Type B pancreatic cell (in vitro differentiated cells): ENCODE measurements at regions not wholly inside any gene's neighbourhood (a gene's known extent, or its start where the extent isn't known, plus 50 kb on each side); places are given as distances from the start of the nearest gene placed in this dataset.

Source experiments
- DNase-seq: peaks from one replicate; pipeline ENCODE4 v3.0.0; 2021; ENCODE audit warnings: mixed read lengths; ENCODE audit not compliant: unreplicated experiment; ENCODE audit errors: extremely low spot score
- H3K27ac Mint-ChIP-seq: 2 replicates; pipeline ENCODE4 v1.8.0; 2021; ENCODE audit warnings: mild to moderate bottlenecking, mixed read lengths
- H3K27me3 Mint-ChIP-seq: 2 replicates; pipeline ENCODE4 v1.8.0; 2021; ENCODE audit warnings: mixed read lengths
- H3K36me3 Mint-ChIP-seq: 2 replicates; pipeline ENCODE4 v1.8.0; 2021; ENCODE audit warnings: mixed read lengths
- H3K4me1 Mint-ChIP-seq: one replicate; pipeline ENCODE4 v1.8.0; 2021; ENCODE audit warnings: mixed read lengths; ENCODE audit not compliant: unreplicated experiment
- H3K4me3 Mint-ChIP-seq: 2 replicates; pipeline ENCODE4 v1.8.0; 2021; ENCODE audit warnings: mild to moderate bottlenecking, mixed read lengths
- H3K9me3 Mint-ChIP-seq: 2 replicates; pipeline ENCODE4 v1.8.0; 2021; ENCODE audit warnings: mixed read lengths
- TF ChIP-seq, protein P1 (sequence below): fragments of 200-600 bp; sonication (generic); conservative IDR thresholded peaks from 2 replicates; pipeline ENCODE4 v1.5.0; 2021; ENCODE audit warnings: antibody characterized with exemption, mild to moderate bottlenecking

DNA sequence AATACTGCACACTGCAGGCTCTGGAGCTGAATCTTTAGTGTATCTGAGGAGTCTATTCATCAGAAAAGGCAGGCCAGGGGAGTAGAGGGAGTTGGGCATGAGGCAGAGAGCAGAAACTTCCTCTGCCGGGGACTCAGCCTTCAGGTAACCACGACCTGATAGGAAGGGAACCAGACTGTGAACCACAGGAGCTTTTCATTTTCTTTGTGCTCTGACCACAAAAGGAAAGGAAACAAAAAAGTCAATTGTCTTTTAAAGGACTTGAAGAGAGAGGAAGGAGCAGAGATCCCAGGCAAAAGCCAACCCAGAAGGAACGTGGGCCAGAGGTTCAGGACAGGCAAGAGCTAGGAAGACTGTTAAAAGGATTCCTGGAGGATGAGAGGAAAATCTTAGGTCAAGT is 573.3 kb downstream of the EPHB1 start:
- TF ChIP-seq, protein P1, sequence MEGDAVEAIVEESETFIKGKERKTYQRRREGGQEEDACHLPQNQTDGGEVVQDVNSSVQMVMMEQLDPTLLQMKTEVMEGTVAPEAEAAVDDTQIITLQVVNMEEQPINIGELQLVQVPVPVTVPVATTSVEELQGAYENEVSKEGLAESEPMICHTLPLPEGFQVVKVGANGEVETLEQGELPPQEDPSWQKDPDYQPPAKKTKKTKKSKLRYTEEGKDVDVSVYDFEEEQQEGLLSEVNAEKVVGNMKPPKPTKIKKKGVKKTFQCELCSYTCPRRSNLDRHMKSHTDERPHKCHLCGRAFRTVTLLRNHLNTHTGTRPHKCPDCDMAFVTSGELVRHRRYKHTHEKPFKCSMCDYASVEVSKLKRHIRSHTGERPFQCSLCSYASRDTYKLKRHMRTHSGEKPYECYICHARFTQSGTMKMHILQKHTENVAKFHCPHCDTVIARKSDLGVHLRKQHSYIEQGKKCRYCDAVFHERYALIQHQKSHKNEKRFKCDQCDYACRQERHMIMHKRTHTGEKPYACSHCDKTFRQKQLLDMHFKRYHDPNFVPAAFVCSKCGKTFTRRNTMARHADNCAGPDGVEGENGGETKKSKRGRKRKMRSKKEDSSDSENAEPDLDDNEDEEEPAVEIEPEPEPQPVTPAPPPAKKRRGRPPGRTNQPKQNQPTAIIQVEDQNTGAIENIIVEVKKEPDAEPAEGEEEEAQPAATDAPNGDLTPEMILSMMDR = no peak
- no peak overlapping the region for H3K27ac Mint-ChIP-seq
- H3K9me3 Mint-ChIP-seq = no peaks in the 10 kb centered on the region
- H3K36me3 Mint-ChIP-seq = no peaks in the 10 kb centered on the region
- no peak overlapping the region for H3K4me3 Mint-ChIP-seq
- DNase-seq = no peak
- no peaks in the 10 kb centered on the region for H3K4me1 Mint-ChIP-seq
- H3K27me3 Mint-ChIP-seq = peaks cover 3% of the 10 kb centered on the region

DNA sequence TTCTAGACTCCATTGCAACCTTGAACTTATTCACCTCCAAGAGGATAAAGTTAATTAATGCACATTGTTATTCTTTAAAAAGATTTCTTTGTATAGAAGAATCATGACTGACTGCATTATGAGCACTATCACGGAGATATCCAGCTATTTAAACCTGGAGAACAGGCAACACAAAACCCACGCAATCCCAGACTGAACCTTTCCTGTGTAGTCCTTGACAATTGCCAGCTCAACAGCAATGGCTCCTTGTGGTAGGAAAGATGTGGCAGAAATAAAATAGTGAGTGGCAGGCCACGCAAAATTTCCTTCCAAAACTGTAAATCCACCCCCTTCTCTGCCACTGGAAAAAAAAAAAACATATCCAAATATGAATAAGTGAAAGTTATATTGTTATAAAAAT is 573.7 kb downstream of the EPHB1 start:
- no peaks in the 10 kb centered on the region for H3K9me3 Mint-ChIP-seq
- H3K27ac Mint-ChIP-seq = no peak overlapping the region
- TF ChIP-seq, protein P1 = no peak
- no peak overlapping the region for H3K4me3 Mint-ChIP-seq
- H3K4me1 Mint-ChIP-seq = no peaks in the 10 kb centered on the region
- no peak for DNase-seq
- no peaks in the 10 kb centered on the region for H3K36me3 Mint-ChIP-seq
- peaks cover 3% of the 10 kb centered on the region for H3K27me3 Mint-ChIP-seq

DNA sequence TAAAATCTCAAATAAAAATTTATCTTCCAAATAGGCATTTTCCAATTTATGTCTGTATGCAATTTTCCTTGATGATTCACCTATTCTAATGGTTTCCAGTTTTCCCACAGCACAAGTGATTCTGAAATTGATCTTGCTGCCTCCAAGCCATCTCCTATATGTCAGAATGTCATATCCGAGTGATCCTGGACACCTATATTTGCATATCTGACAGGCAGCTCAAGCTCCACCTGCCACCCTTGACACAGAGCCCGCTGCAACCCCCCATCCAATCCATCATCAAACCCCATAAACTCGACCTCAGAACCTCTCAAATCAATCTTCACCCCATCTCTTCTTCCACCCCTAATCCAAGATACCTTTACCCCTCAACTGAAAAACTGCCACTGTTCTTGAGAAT is 579.5 kb downstream of the EPHB1 start:
- Mint-ChIP-seq H3K4me1 (no peaks in the 10 kb centered on the region), H3K9me3 (no peaks in the 10 kb centered on the region), H3K27ac (no peak overlapping the region), H3K4me3 (no peak overlapping the region), H3K27me3 (no peaks in the 10 kb centered on the region), H3K36me3 (no peaks in the 10 kb centered on the region)
- TF ChIP-seq, protein P1 = no peak
- DNase-seq = no peak

DNA sequence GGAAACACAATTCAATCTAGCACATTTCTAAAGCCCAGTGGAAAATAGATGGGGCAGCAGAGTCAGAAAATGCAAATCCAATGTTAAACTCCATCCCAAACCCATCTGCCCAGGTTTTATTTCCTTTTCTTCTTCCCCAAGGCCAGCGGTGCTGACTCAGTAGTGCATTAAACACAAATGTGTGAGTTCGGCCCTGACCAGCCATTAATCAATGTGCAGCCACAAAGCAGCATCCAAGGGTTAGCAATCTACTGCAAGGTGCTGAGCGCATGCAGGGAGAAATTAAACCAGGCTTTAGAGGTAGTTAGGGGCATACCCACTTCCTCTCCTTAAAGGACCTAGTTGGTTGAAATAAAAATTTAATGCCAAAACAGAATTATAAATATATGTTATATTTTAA is 583.3 kb upstream of the PPP2R3A start:
- Mint-ChIP-seq H3K4me3 (no peak overlapping the region), H3K27me3 (no peaks in the 10 kb centered on the region), H3K36me3 (no peaks in the 10 kb centered on the region), H3K27ac (no peak overlapping the region), H3K4me1 (no peaks in the 10 kb centered on the region), H3K9me3 (no peaks in the 10 kb centered on the region)
- TF ChIP-seq, protein P1 = no peak
- DNase-seq = no peak

DNA sequence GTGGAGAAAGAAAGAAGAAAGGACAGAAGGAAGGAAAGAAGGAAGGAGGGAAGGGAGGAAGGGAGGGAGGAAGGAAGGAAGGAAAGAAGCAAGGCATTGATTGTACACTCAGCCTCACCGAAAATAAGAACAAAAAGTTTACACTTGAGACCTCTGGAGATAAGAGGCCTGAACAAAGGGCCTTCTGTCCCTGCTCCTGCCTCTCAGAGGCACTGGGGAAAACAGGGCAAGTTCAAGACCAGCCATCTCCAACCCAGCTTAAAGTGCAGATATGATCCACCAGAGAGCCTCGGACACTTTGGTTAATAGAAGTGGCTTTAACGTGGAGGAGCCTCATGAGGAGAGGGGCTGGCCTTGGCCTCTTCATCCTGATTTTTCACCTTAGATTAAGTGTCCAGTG is 582.9 kb upstream of the PPP2R3A start:
- no peaks in the 10 kb centered on the region for H3K27me3 Mint-ChIP-seq
- H3K27ac Mint-ChIP-seq = no peak overlapping the region
- TF ChIP-seq, protein P1 = no peak
- no peak overlapping the region for H3K4me3 Mint-ChIP-seq
- no peaks in the 10 kb centered on the region for H3K4me1 Mint-ChIP-seq
- no peaks in the 10 kb centered on the region for H3K36me3 Mint-ChIP-seq
- no peak for DNase-seq
- no peaks in the 10 kb centered on the region for H3K9me3 Mint-ChIP-seq

DNA sequence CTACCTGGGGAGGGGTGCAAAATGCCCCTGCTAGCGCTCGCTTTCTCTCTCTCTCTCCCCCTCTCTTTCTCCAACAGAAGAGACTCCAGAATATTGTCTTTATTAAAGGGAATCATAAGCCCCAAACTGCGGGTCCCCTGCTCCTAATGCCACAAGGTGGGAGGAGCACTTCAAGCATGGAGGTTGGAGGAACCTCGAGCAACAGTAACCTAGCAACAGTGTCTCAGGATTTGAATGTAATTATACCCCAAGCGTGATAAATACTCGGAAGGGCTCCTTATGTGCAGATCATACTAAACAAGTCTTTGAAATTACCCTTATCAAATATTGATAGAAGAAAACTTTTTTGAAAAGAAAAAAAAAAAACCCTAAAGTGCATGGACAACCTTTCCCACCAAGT is 582.2 kb upstream of the PPP2R3A start:
- Mint-ChIP-seq H3K27me3 (no peaks in the 10 kb centered on the region), H3K27ac (no peak overlapping the region), H3K9me3 (no peaks in the 10 kb centered on the region), H3K36me3 (no peaks in the 10 kb centered on the region), H3K4me3 (no peak overlapping the region), H3K4me1 (no peaks in the 10 kb centered on the region)
- DNase-seq = no peak
- TF ChIP-seq, protein P1 = no peak
